HG02763 (cell line): ENCODE measurements at regions not wholly inside any gene's neighbourhood (a gene's known extent, or its start where the extent isn't known, plus 50 kb on each side); places are given as distances from the start of the nearest gene placed in this dataset.

Source experiments
- ATAC-seq: cut with Tn5 transposase; IDR thresholded peaks from one replicate; pipeline ENCODE4 v1.9.1; 2021; ENCODE audit warnings: mild to moderate bottlenecking, moderate library complexity; ENCODE audit not compliant: unreplicated experiment

GRCh38 chr18:60146220-60146960 is 226.2 kb downstream of the MC4R start:
- peak; percentile 77 for ATAC-seq

- peak; percentile 16 for ATAC-seq
Observed at GRCh38 chr18:60145776-60146175, 226.8 kb downstream of the MC4R start.

- ATAC-seq, result no peak
Observed at GRCh38 chr18:60134806-60135205, 235.0 kb downstream of the PMAIP1 start.

GRCh38 chr18:60130284-60130683 is 230.5 kb downstream of the PMAIP1 start:
- no peak for ATAC-seq

- no peak for ATAC-seq
Observed at GRCh38 chr18:60123031-60123430, 223.2 kb downstream of the PMAIP1 start.

- ATAC-seq, result no peak
Observed at GRCh38 chr18:60122339-60122738, 222.5 kb downstream of the PMAIP1 start.

- ATAC-seq, result no peak
Observed at GRCh38 chr18:60120231-60120750, 220.5 kb downstream of the PMAIP1 start.

GRCh38 chr18:60117321-60117720 is 217.5 kb downstream of the PMAIP1 start:
- no peak for ATAC-seq

GRCh38 chr18:60113396-60113795 is 213.6 kb downstream of the PMAIP1 start:
- no peak for ATAC-seq

GRCh38 chr18:60112369-60112768 is 212.6 kb downstream of the PMAIP1 start:
- no peak for ATAC-seq

- ATAC-seq, result no peak
Observed at GRCh38 chr18:60111525-60111924, 211.7 kb downstream of the PMAIP1 start.

GRCh38 chr18:60110836-60111235 is 211.0 kb downstream of the PMAIP1 start:
- ATAC-seq, result no peak

GRCh38 chr18:60100778-60101177 is 201.0 kb downstream of the PMAIP1 start:
- no peak for ATAC-seq

GRCh38 chr18:60099709-60100108 is 199.9 kb downstream of the PMAIP1 start:
- no peak for ATAC-seq

- no peak for ATAC-seq
Observed at GRCh38 chr18:60096428-60096827, 196.6 kb downstream of the PMAIP1 start.

GRCh38 chr18:60092073-60092472 is 192.3 kb downstream of the PMAIP1 start:
- ATAC-seq, result no peak

GRCh38 chr18:60090170-60090569 is 190.4 kb downstream of the PMAIP1 start:
- no peak for ATAC-seq

GRCh38 chr18:60082790-60083189 is 183.0 kb downstream of the PMAIP1 start:
- ATAC-seq, result peak; percentile 57

GRCh38 chr18:60082282-60082681 is 182.5 kb downstream of the PMAIP1 start:
- ATAC-seq, result no peak

GRCh38 chr18:60075477-60075876 is 175.7 kb downstream of the PMAIP1 start:
- no peak for ATAC-seq

- ATAC-seq, result no peak
Observed at GRCh38 chr18:60070631-60071030, 170.8 kb downstream of the PMAIP1 start.

GRCh38 chr18:60069145-60069544 is 169.3 kb downstream of the PMAIP1 start:
- ATAC-seq, result no peak
